ENCODE measurements at regions not wholly inside any gene's neighbourhood (a gene's known extent, or its start where the extent isn't known, plus 50 kb on each side); places are given as distances from the start of the nearest gene placed in this dataset.
A peak's percentile ranks its signal among the peaks of the same experiment; 100 is the strongest.

- no peak for TF ChIP-seq CTCF (IDR thresholded peaks at IDR 0.05)
- no peak for ATAC-seq
- intact Hi-C loops (cut with DNase I): no loop called here
- DNase-seq: no peak
- H3K4me3 ChIP-seq: no peak overlapping the region
- no peaks in the 10 kb centered on the region for H3K27me3 ChIP-seq
- H3K36me3 ChIP-seq: no peaks in the 10 kb centered on the region
- no peaks in the 10 kb centered on the region for H3K9me3 ChIP-seq
- no peak overlapping the region for H3K27ac ChIP-seq
- H3K4me1 ChIP-seq: no peaks in the 10 kb centered on the region
Observed at GRCh38 chr4:57374866-57375595, 264.8 kb upstream of the IGFBP7 start.

- H3K36me3 ChIP-seq: no peaks in the 10 kb centered on the region
- ATAC-seq (no peak), DNase-seq (no peak)
- no peaks in the 10 kb centered on the region for H3K9me3 ChIP-seq
- no peaks in the 10 kb centered on the region for H3K27me3 ChIP-seq
- no peaks in the 10 kb centered on the region for H3K4me1 ChIP-seq
- H3K27ac ChIP-seq: no peak overlapping the region
- H3K4me3 ChIP-seq: no peak overlapping the region
- TF ChIP-seq CTCF (IDR thresholded peaks at IDR 0.05): no peak
- intact Hi-C loops (cut with DNase I): no loop called here
Observed at GRCh38 chr4:57373991-57374390, 263.8 kb upstream of the IGFBP7 start.

GRCh38 chr4:57371671-57372070 is 261.5 kb upstream of the IGFBP7 start:
- TF ChIP-seq CTCF (IDR thresholded peaks at IDR 0.05): no peak
- peak in 1 of 4 donors; percentile 7 for DNase-seq
- Histone ChIP-seq H3K36me3 (no peaks in the 10 kb centered on the region), H3K4me1 (no peaks in the 10 kb centered on the region), H3K27me3 (no peaks in the 10 kb centered on the region), H3K9me3 (no peaks in the 10 kb centered on the region), H3K27ac (no peak overlapping the region), H3K4me3 (no peak overlapping the region)
- peak; percentile 47 for ATAC-seq
- intact Hi-C loops (cut with DNase I): no loop called here

GRCh38 chr4:57370691-57371090 is 260.5 kb upstream of the IGFBP7 start:
- no peak for DNase-seq
- no peaks in the 10 kb centered on the region for H3K4me1 ChIP-seq
- no peak overlapping the region for H3K27ac ChIP-seq
- no peaks in the 10 kb centered on the region for H3K36me3 ChIP-seq
- no peaks in the 10 kb centered on the region for H3K9me3 ChIP-seq
- ATAC-seq: no peak
- TF ChIP-seq CTCF (IDR thresholded peaks at IDR 0.05): no peak
- H3K4me3 ChIP-seq: no peak overlapping the region
- intact Hi-C loops (cut with DNase I): no loop called here
- H3K27me3 ChIP-seq: no peaks in the 10 kb centered on the region

- H3K9me3 ChIP-seq: no peaks in the 10 kb centered on the region
- ATAC-seq: no peak
- no peak overlapping the region for H3K4me3 ChIP-seq
- intact Hi-C loops (cut with DNase I): no loop called here
- DNase-seq: no peak
- H3K36me3 ChIP-seq: no peaks in the 10 kb centered on the region
- no peaks in the 10 kb centered on the region for H3K27me3 ChIP-seq
- H3K4me1 ChIP-seq: no peaks in the 10 kb centered on the region
- no peak overlapping the region for H3K27ac ChIP-seq
- TF ChIP-seq CTCF (IDR thresholded peaks at IDR 0.05): no peak
Observed at GRCh38 chr4:57369446-57369845, 259.3 kb upstream of the IGFBP7 start.

Measured in left lung (tissue), 4 donors.